A549 (cell line): ENCODE measurements at regions not wholly inside any gene's neighbourhood (a gene's known extent, or its start where the extent isn't known, plus 50 kb on each side); places are given as distances from the start of the nearest gene placed in this dataset.
A peak's percentile ranks its signal among the peaks of the same experiment; 100 is the strongest.

ENCODE experiments used
- ATAC-seq, 2 experiments: fragments of 200-7000 bp in 1 of 2; fragments of >200 bp in 1 of 2; cut with Nextera tagmentation in 1 of 2; cut with Tn5 transposase in 1 of 2; 3 replicates each; pipeline versions ENCODE4 v1.8.0 to v1.9.1; 2018 to 2020; ENCODE audit warnings: mild to moderate bottlenecking in 1 of 2, moderate library complexity in 1 of 2
- CTCF ChIA-PET: fragments of 300-600 bp; sonication (Branson Sonifier 250); formaldehyde crosslinking; extraction: SDS; loops from one replicate; lab custom pipeline; 2021; ENCODE audit warnings: antibody characterized with exemption, inconsistent platforms; lab: Yijun Ruan, JAX
- POLR2A ChIA-PET: fragments of 350-600 bp; formaldehyde crosslinking; extraction: SDS; loops from one replicate; lab custom pipeline; 2021; ENCODE audit warnings: antibody characterized with exemption, inconsistent platforms; lab: Yijun Ruan, JAX
- DNase-seq, 2 experiments: peaks; one replicate each; pipeline versions ENCODE4 v3.0.0 to v3.0.0-alpha.2; 2011 to 2016; ENCODE audit warnings: low read depth in 1 of 2, low spot score in 1 of 2
- FAIRE-seq: peaks from 2 replicates; lab custom pipeline; 2011; peaks lifted over from hg19 to GRCh38; lab: Jason Lieb, UNC
- H3K27ac ChIP-seq, 2 experiments: fragments of >200 bp; sonication (Bioruptor Twin); formaldehyde crosslinking; 3 replicates each; pipeline ENCODE4 v1.5.1; 2016 to 2017
- H3K4me1 ChIP-seq: fragments of >200 bp; sonication (Bioruptor Twin); formaldehyde crosslinking; 3 replicates; pipeline ENCODE4 v1.6.1; 2016
- H3K4me2 ChIP-seq: fragments of >200 bp; sonication (Bioruptor Twin); formaldehyde crosslinking; 3 replicates; pipeline ENCODE4 v1.6.1; 2016
- H3K4me3 ChIP-seq: fragments of >200 bp; sonication (Bioruptor Twin); formaldehyde crosslinking; 3 replicates; pipeline ENCODE4 v1.5.1; 2016
- H3K9me3 ChIP-seq: fragments of >200 bp; sonication (Bioruptor Twin); formaldehyde crosslinking; 3 replicates; pipeline ENCODE4 v1.6.1; 2016
- ATOH8 ChIP-seq: fragments of 250-450 bp; sonication (Bioruptor Pico); IDR thresholded peaks from 2 replicates; pipeline ENCODE4 v1.5.0; 2020; ENCODE audit warnings: low read depth, mild to moderate bottlenecking, moderate library complexity
- BHLHE40 ChIP-seq: IDR thresholded peaks from 2 replicates; pipeline ENCODE4 v1.6.1; 2012; ENCODE audit warnings: low read depth, low read length, inconsistent platforms
- CBX2 ChIP-seq: fragments of 200-600 bp; sonication (generic); IDR thresholded peaks from 2 replicates; pipeline ENCODE4 v1.6.1; 2016; ENCODE audit warnings: low read depth, mild to moderate bottlenecking, borderline replicate concordance
- CBX8 ChIP-seq: fragments of 200-600 bp; sonication (generic); IDR thresholded peaks from 2 replicates; pipeline ENCODE4 v1.6.1; 2016
- CTCF ChIP-seq: fragments of >200 bp; sonication (Bioruptor Twin); formaldehyde crosslinking; IDR thresholded peaks from 3 replicates; pipeline ENCODE4 v1.5.1; 2016
- FOXS1 ChIP-seq: fragments of 250-450 bp; sonication (Bioruptor Pico); IDR thresholded peaks from 2 replicates; pipeline ENCODE4 v1.5.0; 2020; ENCODE audit warnings: mild to moderate bottlenecking, moderate library complexity
- HDAC2 ChIP-seq: fragments of 200-600 bp; sonication (generic); IDR thresholded peaks from 2 replicates; pipeline ENCODE4 v1.6.1; 2016
- HMGXB4 ChIP-seq: fragments of 250-450 bp; sonication (Bioruptor Pico); IDR thresholded peaks from 2 replicates; pipeline ENCODE4 v1.5.0; 2021; ENCODE audit warnings: mild to moderate bottlenecking, moderate library complexity, borderline replicate concordance
- NFE2L2 ChIP-seq: fragments of 150-350 bp; conservative IDR thresholded peaks from 2 replicates; pipeline ENCODE4 v1.6.1; 2014; ENCODE audit warnings: low read length
- NPAS2 ChIP-seq: fragments of 250-450 bp; sonication (Bioruptor Pico); IDR thresholded peaks from 2 replicates; pipeline ENCODE4 v1.8.0; 2022; ENCODE audit warnings: mild to moderate bottlenecking, moderate library complexity, borderline replicate concordance
- POLR2A ChIP-seq: IDR thresholded peaks from 2 replicates; pipeline ENCODE4 v1.6.1; 2012; ENCODE audit warnings: mild to moderate bottlenecking, low read length
- RAD21 ChIP-seq, 2 experiments: fragments of >200 bp in 1 of 2; sonication (Bioruptor Twin) in 1 of 2; formaldehyde crosslinking in 1 of 2; IDR thresholded peaks in 1 of 2; conservative IDR thresholded peaks in 1 of 2; 2 replicates in 1 of 2; 3 replicates in 1 of 2; pipeline ENCODE4 v1.6.1; 2012 to 2018; ENCODE audit warnings: inconsistent platforms in 1 of 2
- RFX5 ChIP-seq: fragments of 450-650 bp; IDR thresholded peaks from 2 replicates; pipeline ENCODE4 v1.7.1; 2014; ENCODE audit warnings: antibody characterized with exemption, mild to moderate bottlenecking, moderate library complexity
- SMC3 ChIP-seq: fragments of >200 bp; sonication (Bioruptor Twin); formaldehyde crosslinking; IDR thresholded peaks from 3 replicates; pipeline ENCODE4 v1.6.1; 2018; ENCODE audit warnings: inconsistent platforms
- TFCP2L1 ChIP-seq: fragments of 250-450 bp; sonication (Bioruptor Pico); IDR thresholded peaks from 2 replicates; pipeline ENCODE4 v1.5.0; 2021; ENCODE audit warnings: mild to moderate bottlenecking
- TP53 ChIP-seq: fragments of 250-450 bp; sonication (Bioruptor Pico); IDR thresholded peaks from 2 replicates; pipeline ENCODE4 v1.5.0; 2021; ENCODE audit warnings: mild to moderate bottlenecking, moderate library complexity
- WGBS: methylation state at CpG from one replicate; pipeline ENCODE4 v1.1.6; 2017; ENCODE audit errors: missing lambda C conversion rate; 5-methylcytosine and 5-hydroxymethylcytosine counted together
- TF ChIP-seq, protein P1 (sequence below): fragments of >200 bp; sonication (Bioruptor Twin); formaldehyde crosslinking; IDR thresholded peaks from 3 replicates; pipeline ENCODE4 v1.6.1; 2016
- TF ChIP-seq, protein P2 (sequence below): fragments of 450-650 bp; IDR thresholded peaks from 2 replicates; pipeline ENCODE4 v1.6.1; 2014; ENCODE audit warnings: antibody characterized with exemption

DNA sequence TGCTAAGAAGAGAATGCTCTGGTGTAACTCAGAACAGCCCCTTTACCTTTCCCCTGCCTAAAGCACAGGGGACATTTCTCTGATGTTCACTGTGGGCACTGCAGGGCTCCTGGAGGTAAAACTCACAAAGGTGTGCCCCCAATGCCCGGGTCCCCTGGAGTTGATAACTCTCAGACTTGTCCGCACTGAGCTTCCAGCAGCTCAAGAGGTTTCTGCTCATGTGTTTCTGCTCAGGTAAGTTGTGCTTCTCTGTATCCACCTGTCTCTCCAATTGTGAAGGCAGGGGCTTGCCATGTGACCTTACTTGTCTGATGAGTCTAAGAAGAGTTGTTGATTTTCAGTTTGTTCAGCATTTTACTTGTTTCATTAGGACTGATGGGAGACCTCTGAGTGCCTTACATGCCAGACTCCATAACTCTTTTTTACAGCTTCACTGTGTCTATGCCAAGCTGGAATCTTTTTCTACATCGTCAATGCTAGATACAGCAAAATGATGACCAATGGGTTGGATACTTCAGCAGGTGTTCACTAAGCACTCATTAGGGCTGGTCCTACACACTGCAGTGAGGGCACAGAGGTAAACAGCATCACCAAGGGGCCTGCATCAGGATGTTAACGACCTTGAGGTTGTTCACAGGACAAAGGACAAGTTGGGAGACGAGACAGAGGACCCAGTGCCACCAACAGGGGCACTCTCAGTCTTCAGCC is 56.4 kb downstream of the MRPL36 start:
- ATAC-seq = no peak
- CTCF ChIA-PET = interaction anchor here (1.9 kb wide), 1 partner anchor 20 kb away, joined by 5 read pairs; no protein-coding TSS in a partner anchor

DNA sequence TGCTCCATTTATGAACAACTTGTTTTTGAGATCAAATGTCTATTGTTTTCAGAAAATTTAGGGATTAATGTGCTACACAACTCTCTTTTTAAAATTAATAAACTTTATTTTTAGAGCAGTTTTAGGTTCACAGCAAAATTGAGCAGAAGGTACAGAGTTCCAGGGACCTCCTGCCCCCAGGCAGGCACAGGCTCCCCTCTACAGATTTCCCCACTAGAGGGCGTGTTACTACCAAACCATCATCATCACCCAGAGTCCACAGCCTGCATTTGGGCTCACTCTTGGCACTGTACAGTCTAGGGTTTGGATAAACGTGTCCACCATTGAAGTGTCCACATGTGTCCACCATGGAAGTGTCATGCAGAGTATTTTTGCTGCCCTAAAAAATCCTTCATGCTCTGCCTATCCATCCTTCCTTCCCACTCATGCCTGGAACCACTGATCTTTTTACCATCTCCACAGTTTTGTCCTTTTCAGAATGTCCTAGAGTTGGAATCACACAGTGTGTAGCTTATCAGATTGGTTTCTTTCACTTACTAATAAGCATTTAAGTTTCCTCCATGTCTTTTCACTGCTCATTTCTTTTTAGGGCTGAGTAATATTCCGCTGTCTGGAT is 61.7 kb downstream of the MRPL36 start:
- Histone ChIP-seq H3K27ac (no peak overlapping the region), H3K4me3 (no peak overlapping the region), H3K4me2 (no peak overlapping the region), H3K4me1 (no peaks in the 10 kb centered on the region), H3K9me3 (peaks cover 7% of the 10 kb centered on the region; the same call in 1 of the 3 replicates)
- TF ChIP-seq CTCF (peak; percentile 40), ATOH8 (CRISPR knock-in tag) (no peak), RAD21 (conservative IDR thresholded peaks at IDR 0.05 in 1 of 2, IDR thresholded peaks at IDR 0.05 in 1 of 2) (peak in 1 of 2 experiments; percentile 27; a peak in 1 of 5 replicates)
- ChIA-PET POLR2A (no interaction called here), CTCF (interaction anchor here (0.7 to 1.6 kb wide), 2 partner anchors 10 to 20 kb away, joined by 3 to 5 read pairs; no protein-coding TSS in a partner anchor)
- FAIRE-seq (no peak), ATAC-seq (peak in 1 of 2 experiments; percentile 83; a peak in 3 of 6 replicates), DNase-seq (peak in 1 of 2 experiments; percentile 16)
- 25% methylated on average over 3 of the region's 3 CpGs for WGBS

More for the DNA sequence above, 56.4 kb downstream of the MRPL36 start:
- H3K9me3 ChIP-seq = peaks cover 7% of the 10 kb centered on the region; the same call in 1 of the 3 replicates
- DNase-seq (no peak), FAIRE-seq (no peak)
- H3K4me1 ChIP-seq = no peaks in the 10 kb centered on the region
- POLR2A ChIA-PET = no interaction called here
- H3K4me3 ChIP-seq = no peak overlapping the region
- TF ChIP-seq NFE2L2 (no peak), HMGXB4 (CRISPR knock-in tag) (no peak), TFCP2L1 (CRISPR knock-in tag) (no peak), FOXS1 (no peak), NPAS2 (CRISPR knock-in tag) (no peak), CBX8 (no peak), SMC3 (no peak), POLR2A (no peak), CBX2 (no peak), TP53 (no peak), HDAC2 (no peak), BHLHE40 (no peak), RFX5 (no peak)
- TF ChIP-seq, protein P1, sequence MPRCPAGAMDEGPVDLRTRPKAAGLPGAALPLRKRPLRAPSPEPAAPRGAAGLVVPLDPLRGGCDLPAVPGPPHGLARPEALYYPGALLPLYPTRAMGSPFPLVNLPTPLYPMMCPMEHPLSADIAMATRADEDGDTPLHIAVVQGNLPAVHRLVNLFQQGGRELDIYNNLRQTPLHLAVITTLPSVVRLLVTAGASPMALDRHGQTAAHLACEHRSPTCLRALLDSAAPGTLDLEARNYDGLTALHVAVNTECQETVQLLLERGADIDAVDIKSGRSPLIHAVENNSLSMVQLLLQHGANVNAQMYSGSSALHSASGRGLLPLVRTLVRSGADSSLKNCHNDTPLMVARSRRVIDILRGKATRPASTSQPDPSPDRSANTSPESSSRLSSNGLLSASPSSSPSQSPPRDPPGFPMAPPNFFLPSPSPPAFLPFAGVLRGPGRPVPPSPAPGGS = no peak
- TF ChIP-seq, protein P2, sequence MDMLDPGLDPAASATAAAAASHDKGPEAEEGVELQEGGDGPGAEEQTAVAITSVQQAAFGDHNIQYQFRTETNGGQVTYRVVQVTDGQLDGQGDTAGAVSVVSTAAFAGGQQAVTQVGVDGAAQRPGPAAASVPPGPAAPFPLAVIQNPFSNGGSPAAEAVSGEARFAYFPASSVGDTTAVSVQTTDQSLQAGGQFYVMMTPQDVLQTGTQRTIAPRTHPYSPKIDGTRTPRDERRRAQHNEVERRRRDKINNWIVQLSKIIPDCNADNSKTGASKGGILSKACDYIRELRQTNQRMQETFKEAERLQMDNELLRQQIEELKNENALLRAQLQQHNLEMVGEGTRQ = no peak
- 16% methylated on average over 5 of the region's 5 CpGs for WGBS
- no peak overlapping the region for H3K27ac ChIP-seq
- H3K4me2 ChIP-seq = no peak overlapping the region
